NCI-H1092 (cell line): ENCODE measurements at regions not wholly inside any gene's neighbourhood (a gene's known extent, or its start where the extent isn't known, plus 50 kb on each side); places are given as distances from the start of the nearest gene placed in this dataset.
"Not testable (repeated sequence)": the region's sequence is repeated elsewhere in the genome, so short reads cannot be mapped to it uniquely, and the experiment has no call there.

Source experiments
- DNase-seq: peaks from one replicate; lab custom pipeline; 2025; lab: John Stamatoyannopoulos, UW

DNA sequence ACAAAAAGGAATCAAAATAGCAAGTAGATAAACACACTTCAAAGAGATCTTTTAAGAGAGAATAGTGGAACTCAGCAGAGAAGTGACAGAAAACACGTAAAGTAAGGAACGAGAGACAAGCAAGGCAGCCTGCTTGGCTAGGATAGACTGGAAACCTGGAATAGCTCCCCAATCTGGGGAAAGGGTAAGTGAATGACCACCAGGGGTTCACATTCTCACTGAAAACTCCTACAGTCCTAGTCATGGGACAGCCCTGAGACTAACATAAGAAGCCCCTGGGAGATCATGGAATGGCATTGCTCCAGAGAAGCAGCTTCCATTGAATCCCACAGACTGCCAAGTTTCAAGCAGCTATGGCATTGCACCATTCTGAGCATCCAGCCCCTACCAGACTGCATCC, 363.6 kb upstream of the ARPP21 start:
- no peak for DNase-seq

DNA sequence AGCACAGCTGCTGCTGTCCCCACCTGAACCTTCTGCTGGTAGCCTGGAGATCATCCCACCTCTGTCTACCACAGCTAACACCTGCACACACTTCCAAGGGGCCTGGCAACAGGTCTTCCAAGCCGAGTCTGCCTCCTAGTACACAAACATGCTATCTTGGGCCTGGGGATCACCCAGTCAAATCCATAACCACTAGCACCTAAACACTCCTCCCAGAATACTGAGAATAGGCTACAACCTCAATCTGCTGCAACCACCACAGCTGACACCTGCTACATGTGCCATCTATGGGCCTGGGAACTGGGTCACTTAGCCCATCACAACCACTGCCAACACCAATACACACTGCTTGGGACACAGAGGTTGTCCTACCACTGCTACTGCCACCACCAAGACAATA, 362.8 kb upstream of the ARPP21 start:
- no peak for DNase-seq

DNA sequence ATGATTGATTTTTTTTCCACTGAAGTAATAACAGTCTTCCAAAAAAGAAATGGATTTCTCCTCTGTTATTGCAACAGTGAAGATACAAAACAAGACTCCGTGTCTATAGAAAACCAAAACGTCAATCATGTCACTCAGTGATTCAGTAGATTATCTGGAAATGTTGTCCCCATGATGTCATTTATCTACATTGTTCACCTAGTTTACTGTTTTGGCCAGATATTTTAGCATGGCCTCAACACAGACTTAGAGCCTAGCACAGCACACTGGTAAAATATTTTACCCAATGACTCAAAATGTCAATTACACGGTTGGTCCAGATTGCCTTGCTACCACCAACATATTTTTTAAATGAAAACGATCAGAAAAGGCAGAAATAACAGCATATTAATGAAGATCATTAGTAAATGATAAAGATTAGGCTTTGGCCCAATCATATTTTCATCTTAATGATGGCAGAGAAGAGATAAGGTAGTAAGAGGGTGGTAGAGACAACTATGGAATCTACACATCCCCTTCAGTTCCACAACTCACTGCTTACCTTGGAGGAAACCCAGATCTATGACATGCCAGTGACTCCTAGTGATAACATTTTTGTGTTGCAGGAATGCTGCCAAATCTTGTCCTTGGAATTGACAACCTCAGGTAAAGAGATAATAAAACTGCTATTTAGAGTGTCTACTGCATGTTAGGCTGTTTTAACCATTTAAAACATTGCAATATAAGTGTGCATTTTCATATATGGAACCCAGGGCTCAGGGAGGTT, 347.7 kb upstream of the ARPP21 start:
- DNase-seq, result no peak

DNA sequence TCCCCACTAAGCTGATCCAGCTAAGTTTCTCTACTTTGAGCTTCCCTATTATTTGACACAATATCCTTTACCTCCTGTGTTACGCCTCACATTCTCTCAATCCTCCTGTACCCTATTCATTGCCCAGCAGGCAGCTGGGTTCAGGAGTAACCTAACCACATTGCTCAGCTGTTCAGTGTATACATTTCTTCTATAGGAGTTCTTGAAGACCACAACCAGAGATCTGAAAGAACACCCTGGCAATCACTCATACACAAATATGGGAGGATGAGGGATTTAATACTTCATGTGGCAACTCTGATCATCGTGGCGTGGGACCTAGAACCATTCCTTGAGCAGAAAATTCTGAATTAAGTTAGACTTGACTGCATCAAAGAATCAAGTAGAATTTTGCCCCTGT, 346.8 kb upstream of the ARPP21 start:
- no peak for DNase-seq

DNA sequence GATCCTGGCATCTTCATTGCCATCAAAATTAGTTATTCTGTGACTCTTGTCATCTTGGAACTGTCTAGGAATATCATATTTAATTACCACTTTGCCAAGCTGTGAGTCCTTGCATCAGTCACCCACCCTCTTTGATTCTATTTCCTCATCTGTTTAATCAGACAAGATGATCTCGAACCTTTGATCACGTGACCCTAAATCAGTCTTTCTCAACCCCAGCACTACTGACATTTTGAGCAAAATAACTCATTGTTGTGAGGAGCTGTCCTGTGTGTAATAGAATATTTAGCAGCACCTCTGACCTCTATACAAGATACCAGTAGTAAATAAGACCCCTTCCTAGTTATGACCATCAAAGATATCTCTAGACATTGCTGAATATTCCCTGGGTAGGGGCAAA, 343.4 kb upstream of the ARPP21 start:
- DNase-seq, result no peak

DNA sequence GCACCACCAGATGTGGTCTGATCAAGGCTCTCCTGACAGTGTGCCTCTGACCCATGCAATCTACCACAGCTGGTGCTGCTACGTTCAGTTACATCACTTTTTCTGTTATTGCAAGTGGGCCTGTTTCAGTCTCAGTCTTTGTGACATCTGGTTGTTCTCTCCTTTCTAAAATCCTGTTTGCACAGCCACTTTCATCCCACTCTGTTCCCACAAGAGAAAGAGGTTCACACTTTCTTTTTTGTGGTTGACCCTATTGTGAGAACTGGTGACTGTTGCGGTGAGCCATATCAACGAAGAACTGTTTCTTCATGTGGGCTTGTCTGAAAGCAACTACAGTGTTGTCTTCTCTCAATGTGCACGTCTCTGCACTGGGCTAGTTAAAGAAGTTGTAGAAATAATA, 342.8 kb upstream of the ARPP21 start:
- no peak for DNase-seq

DNA sequence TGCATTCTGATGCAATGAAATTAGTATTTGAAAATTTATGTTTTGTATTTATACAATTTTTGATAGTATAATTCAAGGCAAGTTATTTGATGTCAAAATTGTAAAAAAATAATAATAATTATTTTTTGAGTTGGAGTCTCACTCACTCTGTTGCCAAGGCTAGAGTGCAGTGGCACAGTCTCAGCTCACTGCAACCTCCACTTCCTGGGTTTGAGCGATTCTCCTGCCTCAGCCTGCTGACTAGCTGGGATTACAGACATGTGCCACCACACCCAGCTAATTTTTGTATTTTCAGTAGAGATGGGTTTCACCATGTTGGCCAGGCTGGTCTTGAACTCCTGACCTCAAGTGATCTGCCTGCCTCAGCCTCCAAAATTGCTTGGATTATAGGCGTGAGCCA, 342.4 kb upstream of the ARPP21 start:
- DNase-seq, result not testable (repeated sequence)

DNA sequence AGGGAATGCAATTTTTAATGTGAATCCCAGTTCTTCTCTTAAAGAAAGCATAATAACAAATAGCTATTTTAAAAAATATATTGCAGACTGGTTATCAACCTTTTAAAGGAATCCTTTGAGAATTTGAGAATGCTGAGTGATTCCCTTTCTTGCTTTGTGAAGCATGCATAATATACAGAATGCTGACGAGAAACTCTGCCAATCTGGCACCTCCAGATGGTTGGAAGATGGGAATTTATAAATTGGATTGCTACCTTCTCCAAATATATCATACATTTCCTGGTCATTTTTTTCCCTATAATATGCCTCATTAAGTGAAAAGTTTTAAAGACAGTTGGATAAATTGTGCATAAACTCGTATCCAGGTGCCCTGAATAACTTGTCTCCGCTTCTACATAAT, 333.9 kb upstream of the ARPP21 start:
- DNase-seq, result no peak

DNA sequence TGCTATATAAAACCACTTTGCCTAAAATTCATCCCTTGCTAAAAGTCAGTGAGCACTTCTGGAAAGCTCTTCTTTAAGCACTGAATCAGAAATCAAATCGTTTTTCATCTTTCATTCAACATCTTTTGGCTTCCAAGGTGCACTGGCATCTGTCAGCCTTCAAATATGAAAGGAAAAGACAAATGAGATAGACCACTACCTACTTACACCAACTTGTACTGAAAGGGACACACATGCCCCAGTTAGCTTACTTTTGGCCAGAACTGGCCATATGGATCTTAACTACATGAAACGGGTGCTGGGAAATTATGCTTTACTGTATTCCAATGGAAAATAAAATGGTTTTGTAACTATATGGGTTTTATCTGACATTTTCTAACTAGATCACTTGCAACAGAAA, 332.0 kb upstream of the ARPP21 start:
- DNase-seq, result no peak

DNA sequence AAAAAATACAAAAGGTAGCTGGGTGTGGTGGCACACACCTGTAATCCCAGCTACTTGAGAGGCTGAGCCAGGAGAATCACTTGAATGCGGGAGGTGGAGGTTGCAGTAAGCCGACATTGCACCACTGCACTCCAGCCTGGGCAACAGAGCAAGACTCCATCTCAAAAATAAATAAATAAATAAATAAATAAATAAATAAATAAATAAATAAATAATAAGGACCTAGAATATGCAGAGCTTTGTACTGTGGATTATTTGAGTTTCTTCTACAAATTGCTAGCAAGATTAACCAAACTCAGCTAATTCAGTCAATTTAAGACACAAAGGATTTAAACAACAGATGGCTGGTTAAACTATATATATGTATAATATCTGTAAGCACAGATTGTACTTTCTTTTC, 322.5 kb upstream of the ARPP21 start:
- not testable (repeated sequence) for DNase-seq

DNA sequence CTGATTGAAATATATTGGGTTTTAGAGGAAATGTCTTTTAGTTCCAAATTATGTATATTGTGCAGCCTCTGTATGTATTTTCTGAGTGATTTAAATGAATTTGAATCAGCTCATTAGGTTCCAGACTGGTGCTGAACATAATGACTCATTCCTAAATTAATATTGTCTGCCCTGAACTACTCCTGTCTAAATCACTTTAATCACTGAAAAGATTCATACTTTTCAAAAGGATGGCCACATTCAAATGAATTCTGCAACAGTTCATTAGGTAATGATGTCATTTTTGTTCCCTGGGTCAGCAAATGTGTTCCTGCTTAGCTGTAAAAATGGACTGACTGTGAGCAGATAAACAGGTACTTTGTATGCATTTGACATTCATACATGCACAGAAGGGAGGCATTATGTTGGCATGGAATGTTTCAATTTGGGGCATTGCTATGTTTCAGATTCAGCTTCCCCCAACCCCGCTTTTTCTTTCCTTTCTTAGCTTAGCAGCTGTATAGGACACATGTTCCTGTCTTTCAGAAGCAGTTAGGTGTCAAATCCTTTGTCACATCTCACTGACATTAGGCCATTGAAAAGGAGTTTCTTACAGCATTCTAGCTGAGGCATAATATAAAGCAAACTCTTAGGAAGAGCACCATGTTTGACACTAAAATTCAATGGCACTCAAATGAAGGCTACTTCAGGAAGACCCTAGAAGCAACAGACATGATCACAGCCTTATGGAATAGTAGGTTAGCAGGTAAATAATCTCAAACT, 318.5 kb upstream of the ARPP21 start:
- DNase-seq, result no peak

DNA sequence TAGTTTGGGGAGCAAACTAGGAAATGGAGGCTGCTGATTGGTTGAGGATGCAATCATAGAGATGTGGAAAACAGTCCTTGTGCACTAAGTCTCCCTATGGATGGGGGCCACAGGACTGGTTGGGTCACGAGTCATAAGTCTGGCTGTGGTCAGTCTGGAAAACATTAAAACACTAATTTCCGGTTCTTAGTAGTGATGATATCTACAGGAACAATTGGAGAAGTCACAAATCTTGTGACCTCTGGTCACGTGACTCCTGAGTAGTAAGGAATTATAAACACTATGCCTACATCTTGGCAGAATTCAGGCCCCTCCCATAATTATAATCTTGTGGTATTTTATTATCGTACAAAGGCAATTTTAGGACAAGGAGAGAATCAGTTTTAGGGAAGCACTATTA, 317.3 kb upstream of the ARPP21 start:
- no peak for DNase-seq

DNA sequence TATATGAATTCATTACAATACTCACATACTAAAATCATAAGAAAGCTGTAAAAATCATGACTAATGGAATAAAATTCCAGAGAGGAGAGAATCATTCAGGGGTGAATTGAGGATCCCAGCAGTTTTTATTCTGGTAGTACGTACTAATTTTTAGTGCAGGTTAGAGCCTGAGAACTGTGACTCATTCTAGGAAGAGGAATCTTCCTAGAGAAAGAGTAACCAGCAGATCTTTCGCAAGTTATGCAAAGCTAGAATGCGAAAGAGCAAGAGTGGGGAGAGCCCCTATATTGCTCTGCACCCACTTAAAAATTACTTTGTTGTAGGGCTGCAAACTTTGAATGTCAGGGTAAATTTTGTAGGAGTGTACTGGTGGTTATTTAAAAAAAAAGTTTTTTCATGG, 303.6 kb upstream of the ARPP21 start:
- no peak for DNase-seq

DNA sequence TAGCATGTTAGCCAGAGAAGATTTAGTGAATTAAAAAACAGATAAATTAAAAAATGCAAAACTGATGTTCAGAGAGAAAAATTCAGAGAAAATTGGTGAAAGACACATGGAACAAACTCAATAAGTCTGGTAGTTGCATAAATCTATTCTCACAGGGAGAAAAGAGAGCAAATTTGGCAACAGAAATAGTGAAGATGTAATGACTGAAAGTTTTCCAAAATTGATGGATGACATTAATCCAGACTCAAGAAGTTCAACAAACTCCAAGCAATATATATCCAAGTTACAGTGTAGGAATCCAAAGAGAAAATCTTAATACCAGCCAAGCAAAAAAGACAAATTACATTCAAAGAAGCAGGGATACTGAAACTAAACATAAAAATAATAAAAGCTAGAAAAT, 302.7 kb upstream of the ARPP21 start:
- no peak for DNase-seq

DNA sequence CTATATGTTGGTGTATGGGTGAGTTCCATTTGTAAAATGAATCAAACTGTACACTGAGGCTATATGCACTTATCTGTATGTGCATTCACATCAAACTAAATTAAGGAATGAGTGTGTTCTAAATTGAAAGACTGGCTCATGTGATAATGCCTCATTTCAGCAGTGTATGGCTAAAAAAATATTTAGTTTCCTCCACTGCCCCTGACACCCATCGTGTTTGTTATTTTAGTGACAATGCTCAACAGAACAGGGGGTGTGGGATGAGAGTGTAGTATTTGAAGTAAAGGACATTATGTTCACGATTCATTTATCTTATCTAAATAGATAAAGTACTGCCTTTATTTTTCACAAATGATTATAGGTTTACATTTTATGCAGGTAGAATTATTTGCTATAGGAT, 301.1 kb upstream of the ARPP21 start:
- DNase-seq, result no peak

DNA sequence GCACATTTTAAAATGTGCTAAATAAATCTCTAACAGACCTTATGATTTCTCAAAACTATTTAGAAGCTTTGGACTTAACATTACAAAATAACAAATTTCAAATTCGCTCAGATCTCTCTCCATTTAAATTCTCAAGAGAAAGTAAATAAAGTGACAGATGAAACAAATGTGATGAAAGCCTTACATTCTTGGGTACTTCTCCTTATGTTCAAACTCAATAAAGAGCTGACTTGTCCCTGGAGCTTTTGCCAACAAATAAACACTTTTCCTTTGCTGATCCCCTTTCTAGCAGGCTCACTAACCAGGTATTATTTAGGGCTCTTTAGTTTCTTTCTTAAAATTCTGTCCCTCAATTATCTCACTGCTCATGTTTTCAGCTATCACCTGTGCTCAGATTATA, 259.1 kb upstream of the ARPP21 start:
- DNase-seq, result no peak

DNA sequence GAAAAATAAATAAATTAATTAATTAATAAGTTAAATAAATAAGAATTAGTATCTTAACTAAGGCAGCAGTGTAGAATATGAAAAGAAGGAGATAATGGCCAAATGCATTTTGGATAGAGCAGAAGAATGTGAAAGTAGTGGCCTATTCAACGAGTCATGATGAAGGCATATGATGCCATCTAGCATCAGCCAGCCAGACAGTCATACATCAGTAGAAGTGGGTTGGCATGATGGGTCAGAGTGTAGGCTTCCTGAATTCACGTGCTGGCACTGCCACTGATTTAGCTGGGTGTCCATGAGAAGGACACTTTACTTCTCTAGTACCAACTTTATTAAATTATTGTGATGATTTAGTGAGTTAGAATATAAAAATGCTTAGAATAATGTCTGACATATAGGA, 256.1 kb upstream of the ARPP21 start:
- DNase-seq, result no peak

DNA sequence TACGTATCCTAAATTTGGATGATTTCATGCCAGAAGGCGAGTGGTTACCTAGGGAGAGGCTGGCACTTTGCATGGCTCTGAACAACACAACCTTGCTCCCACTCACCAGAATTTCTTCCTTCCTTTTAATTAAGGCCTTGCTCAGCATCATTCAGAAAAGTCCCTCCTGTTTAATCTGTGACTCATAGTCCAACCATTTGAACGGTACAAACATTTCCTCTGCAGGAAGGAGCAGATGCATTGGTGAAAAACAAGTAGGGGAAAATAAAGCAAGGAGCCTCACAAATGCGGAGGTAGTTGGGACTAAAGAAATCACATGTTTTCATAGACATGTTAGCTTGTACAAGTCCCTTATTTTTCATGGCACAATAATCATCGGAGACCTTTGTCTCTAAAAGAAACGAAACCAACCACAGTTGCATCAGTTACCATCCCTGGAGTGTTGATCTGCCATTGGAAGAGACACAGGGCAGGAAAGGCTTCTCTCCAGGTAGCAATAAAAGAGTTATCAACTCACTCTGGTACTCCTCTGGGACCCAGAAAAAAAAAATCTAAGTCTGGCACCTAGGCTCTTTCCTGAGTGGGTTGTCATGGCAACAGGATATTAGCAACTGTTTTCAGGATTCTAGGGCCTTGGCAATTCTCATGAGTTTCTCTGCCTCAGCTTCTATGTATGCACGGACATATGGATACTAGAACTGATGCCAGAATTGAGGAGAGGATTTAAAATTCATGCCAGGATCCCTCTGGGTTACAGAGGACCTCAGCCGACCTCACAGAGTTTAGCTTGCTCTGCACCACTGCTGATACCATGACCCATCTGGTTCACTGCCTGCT, 255.4 kb upstream of the ARPP21 start:
- no peak for DNase-seq

DNA sequence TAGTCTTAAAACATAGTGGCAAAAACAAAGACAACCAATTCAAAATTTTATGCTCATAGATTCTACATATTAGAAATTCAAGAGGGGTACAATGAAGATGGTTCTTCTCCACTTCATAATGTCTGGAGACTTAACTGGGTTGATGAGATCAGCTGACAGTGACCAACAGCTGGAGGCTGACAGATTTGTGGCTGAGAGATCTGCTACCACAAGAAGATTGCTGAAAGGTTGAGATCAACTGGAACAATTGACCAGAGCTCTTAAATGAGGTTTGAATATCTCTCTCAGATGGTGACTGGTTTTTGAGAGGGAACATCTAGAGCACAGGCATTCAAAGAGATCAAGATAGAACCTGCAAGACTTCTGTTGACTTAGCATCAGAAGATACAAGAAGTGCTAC, 254.1 kb upstream of the ARPP21 start:
- DNase-seq, result no peak

DNA sequence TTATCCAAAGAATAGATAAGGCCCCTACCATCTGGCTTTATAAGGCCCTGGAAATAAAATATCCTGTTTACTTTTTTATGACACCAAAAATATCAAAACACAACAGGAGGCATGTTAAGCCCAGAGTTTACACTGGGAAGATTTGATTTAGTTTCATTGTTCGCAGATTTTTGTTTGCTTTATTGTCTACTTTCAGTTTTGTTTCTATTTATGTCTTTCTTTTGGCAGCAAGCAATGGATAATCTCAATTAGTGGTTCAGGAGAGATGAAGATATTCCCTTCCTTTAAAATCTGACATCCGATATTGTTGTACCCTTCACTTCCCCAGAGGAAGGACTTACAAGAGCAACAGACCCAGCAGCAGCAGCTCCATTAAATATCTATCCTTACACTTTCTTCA, 249.4 kb upstream of the ARPP21 start:
- no peak for DNase-seq

DNA sequence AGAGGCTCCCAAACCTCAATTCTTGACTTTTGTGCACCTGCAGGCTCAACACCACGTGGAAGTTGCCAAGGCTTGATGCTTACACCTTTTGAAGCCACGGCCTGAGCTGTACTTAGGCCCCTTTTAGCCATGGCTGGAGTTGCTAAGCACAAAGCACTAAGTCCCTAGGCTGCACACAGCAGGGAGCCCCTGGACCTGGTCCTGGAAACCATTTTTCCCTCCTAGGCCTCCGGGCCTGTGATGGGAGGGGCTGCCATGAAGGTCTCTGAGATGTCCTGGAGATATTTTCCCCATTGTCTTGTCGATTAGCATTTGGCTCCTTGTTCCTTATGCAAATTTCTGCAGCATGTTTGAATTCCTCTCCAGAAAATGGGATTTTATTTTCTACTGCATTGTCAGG, 247.1 kb upstream of the ARPP21 start:
- DNase-seq, result no peak

DNA sequence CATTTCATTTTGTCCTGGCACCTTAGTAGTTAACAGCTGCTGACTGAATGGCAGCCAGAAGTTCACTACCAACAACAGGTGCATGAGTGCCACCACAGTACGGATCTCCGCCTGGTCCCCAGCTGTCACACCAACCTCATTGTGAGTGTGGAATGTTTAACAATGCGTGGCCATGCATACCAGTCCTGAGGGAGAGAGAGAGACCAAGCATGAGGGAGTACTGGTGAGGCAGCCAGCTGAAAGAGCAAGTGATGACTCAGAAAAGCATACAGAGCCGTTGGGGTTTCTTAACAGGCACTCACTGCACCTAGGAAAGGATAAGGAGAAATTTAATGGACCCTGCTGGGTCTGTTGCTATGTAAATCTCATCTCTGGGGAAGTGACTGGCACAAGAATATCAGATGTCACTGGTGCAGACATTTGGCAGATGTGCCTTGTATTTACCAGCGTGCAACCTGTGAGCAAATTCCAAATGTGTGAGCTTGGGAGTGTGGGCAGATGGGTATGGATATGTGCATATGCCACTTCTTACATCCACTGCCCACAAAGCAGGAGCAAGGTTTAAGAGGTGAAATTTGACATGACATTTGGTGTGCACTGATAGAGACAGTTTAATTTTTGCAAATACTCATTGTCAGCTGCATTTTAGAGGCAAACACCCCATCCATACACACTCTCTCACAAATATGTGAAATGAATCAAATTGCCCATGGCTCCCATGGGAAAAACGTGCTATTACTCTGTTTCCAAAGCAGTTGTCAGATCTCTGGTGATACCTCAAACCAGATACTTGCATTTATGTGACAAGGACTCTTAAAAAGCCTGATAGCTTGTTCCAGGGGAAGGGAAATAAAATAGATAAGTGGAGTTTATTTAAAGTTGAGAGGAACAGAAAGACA, 245.2 kb upstream of the ARPP21 start:
- no peak for DNase-seq
